ENCODE measurements at regions not wholly inside any gene's neighbourhood (a gene's known extent, or its start where the extent isn't known, plus 50 kb on each side); places are given as distances from the start of the nearest gene placed in this dataset.

- no peaks in the 10 kb centered on the region for H3K36me3 Mint-ChIP-seq (ENCODE audit: low read depth)
- H3K4me1 Mint-ChIP-seq, result peaks cover 3% of the 10 kb centered on the region
- TF ChIP-seq CTCF (conservative IDR thresholded peaks at IDR 0.05), result no peak
- H3K36me3 ChIP-seq (ENCODE audit: control insufficient read depth, insufficient read depth, low read length), result no peaks in the 10 kb centered on the region
- H3K9ac ChIP-seq (ENCODE audit: extremely low read depth, low read length, poor library complexity, severe bottlenecking), result no peak overlapping the region
- no peak for DNase-seq
- H3K4me3 Mint-ChIP-seq, result no peak overlapping the region
- no peak overlapping the region for H3K27ac Mint-ChIP-seq
- no peaks in the 10 kb centered on the region for H3K4me1 ChIP-seq (ENCODE audit: control insufficient read depth, insufficient read depth, low read length)
- no peaks in the 10 kb centered on the region for H3K27me3 Mint-ChIP-seq (ENCODE audit: insufficient read depth)
- H3K9me3 ChIP-seq (ENCODE audit: control insufficient read depth, low read length), result peaks cover 9% of the 10 kb centered on the region
- no peak overlapping the region for H3K4me3 ChIP-seq (ENCODE audit: low read length)
- peaks cover 2% of the 10 kb centered on the region for H3K9me3 Mint-ChIP-seq
- no peaks in the 10 kb centered on the region for H3K27me3 ChIP-seq (ENCODE audit: control insufficient read depth, insufficient read depth, low read length, poor library complexity, severe bottlenecking)
- no peak overlapping the region for H3K27ac ChIP-seq (ENCODE audit: low read depth, low read length)
These were observed 491.4 kb downstream of the RASEF start for GRCh38 chr9:82571540-82571939.

- DNase-seq, result no peak
- Mint-ChIP-seq H3K4me3 (no peak overlapping the region), H3K27me3 (ENCODE audit: insufficient read depth) (no peaks in the 10 kb centered on the region), H3K27ac (no peak overlapping the region), H3K36me3 (ENCODE audit: low read depth) (no peaks in the 10 kb centered on the region), H3K9me3 (peaks cover 2% of the 10 kb centered on the region), H3K4me1 (peaks cover 3% of the 10 kb centered on the region)
- Histone ChIP-seq H3K9ac (ENCODE audit: extremely low read depth, low read length, poor library complexity, severe bottlenecking) (no peak overlapping the region), H3K36me3 (ENCODE audit: control insufficient read depth, insufficient read depth, low read length) (no peaks in the 10 kb centered on the region), H3K27me3 (ENCODE audit: control insufficient read depth, insufficient read depth, low read length, poor library complexity, severe bottlenecking) (no peaks in the 10 kb centered on the region), H3K4me3 (ENCODE audit: low read length) (no peak overlapping the region), H3K27ac (ENCODE audit: low read depth, low read length) (no peak overlapping the region), H3K4me1 (ENCODE audit: control insufficient read depth, insufficient read depth, low read length) (no peaks in the 10 kb centered on the region), H3K9me3 (ENCODE audit: control insufficient read depth, low read length) (peaks cover 9% of the 10 kb centered on the region)
- 89 to 97% methylated on average over 2 of the region's 2 CpGs for WGBS, 2 experiments (ENCODE audit: insufficient coverage in 1 of 2, insufficient read length in 1 of 2)
- TF ChIP-seq CTCF (conservative IDR thresholded peaks at IDR 0.05), result no peak
These were observed 490.8 kb downstream of the RASEF start for GRCh38 chr9:82572146-82572545.

GRCh38 chr9:82574911-82575310, 488.0 kb downstream of the RASEF start:
- Histone ChIP-seq H3K36me3 (ENCODE audit: control insufficient read depth, insufficient read depth, low read length) (no peaks in the 10 kb centered on the region), H3K9me3 (ENCODE audit: control insufficient read depth, low read length) (peaks cover 15% of the 10 kb centered on the region), H3K27me3 (ENCODE audit: control insufficient read depth, insufficient read depth, low read length, poor library complexity, severe bottlenecking) (no peaks in the 10 kb centered on the region), H3K4me1 (ENCODE audit: control insufficient read depth, insufficient read depth, low read length) (no peaks in the 10 kb centered on the region), H3K9ac (ENCODE audit: extremely low read depth, low read length, poor library complexity, severe bottlenecking) (no peak overlapping the region), H3K4me3 (ENCODE audit: low read length) (no peak overlapping the region), H3K27ac (ENCODE audit: low read depth, low read length) (no peak overlapping the region)
- Mint-ChIP-seq H3K4me3 (no peak overlapping the region), H3K9me3 (peaks cover 9% of the 10 kb centered on the region), H3K27ac (no peak overlapping the region), H3K4me1 (peaks cover 3% of the 10 kb centered on the region), H3K36me3 (ENCODE audit: low read depth) (no peaks in the 10 kb centered on the region), H3K27me3 (ENCODE audit: insufficient read depth) (no peaks in the 10 kb centered on the region)
- TF ChIP-seq CTCF (conservative IDR thresholded peaks at IDR 0.05), result no peak
- DNase-seq, result no peak
